Superior temporal gyrus (tissue), 1 donor: ENCODE measurements at regions not wholly inside any gene's neighbourhood (a gene's known extent, or its start where the extent isn't known, plus 50 kb on each side); places are given as distances from the start of the nearest gene placed in this dataset.

Experiments
- DNase-seq: peaks from one replicate; pipeline ENCODE4 v3.0.0-alpha.2; 2016; ENCODE audit errors: extremely low spot score

- no peak for DNase-seq
Observed at GRCh38 chr11:112587664-112588063, 327.0 kb upstream of the PLET1 start.

GRCh38 chr11:112588252-112588694 is 327.6 kb upstream of the PLET1 start:
- peak; percentile 98 for DNase-seq

- DNase-seq = no peak
Observed at GRCh38 chr11:112589155-112589554, 328.5 kb upstream of the PLET1 start.

- DNase-seq = no peak
Observed at GRCh38 chr11:112590764-112591163, 330.1 kb upstream of the PLET1 start.

GRCh38 chr11:112593440-112593839 is 332.8 kb upstream of the PLET1 start:
- DNase-seq = no peak

GRCh38 chr11:112596324-112596723 is 335.7 kb upstream of the PLET1 start:
- no peak for DNase-seq

GRCh38 chr11:112597286-112597790 is 336.7 kb upstream of the PLET1 start:
- no peak for DNase-seq

- no peak for DNase-seq
Observed at GRCh38 chr11:112599265-112599664, 338.6 kb upstream of the PLET1 start.

- no peak for DNase-seq
Observed at GRCh38 chr11:112599856-112600533, 339.3 kb upstream of the PLET1 start.

GRCh38 chr11:112605093-112605666 is 344.5 kb upstream of the PLET1 start:
- DNase-seq = peak; percentile 73

GRCh38 chr11:112606656-112607055 is 346.0 kb upstream of the PLET1 start:
- DNase-seq = no peak

GRCh38 chr11:112608509-112608908 is 347.8 kb upstream of the PLET1 start:
- no peak for DNase-seq

- no peak for DNase-seq
Observed at GRCh38 chr11:112610494-112610893, 349.8 kb upstream of the PLET1 start.

GRCh38 chr11:112610996-112611750 is 350.0 kb upstream of the NCAM1 start:
- DNase-seq = no peak

- no peak for DNase-seq
Observed at GRCh38 chr11:112611771-112612170, 349.4 kb upstream of the NCAM1 start.

- DNase-seq = no peak
Observed at GRCh38 chr11:112612250-112612849, 348.9 kb upstream of the NCAM1 start.

GRCh38 chr11:112613051-112613972 is 347.9 kb upstream of the NCAM1 start:
- DNase-seq = no peak

- no peak for DNase-seq
Observed at GRCh38 chr11:112614605-112615004, 346.6 kb upstream of the NCAM1 start.

- no peak for DNase-seq
Observed at GRCh38 chr11:112615238-112615637, 346.0 kb upstream of the NCAM1 start.

- no peak for DNase-seq
Observed at GRCh38 chr11:112615891-112616290, 345.3 kb upstream of the NCAM1 start.
